Endometrial microvascular endothelial cells (primary cell): ENCODE measurements at regions not wholly inside any gene's neighbourhood (a gene's known extent, or its start where the extent isn't known, plus 50 kb on each side); places are given as distances from the start of the nearest gene placed in this dataset.
"Not testable (repeated sequence)": the region's sequence is repeated elsewhere in the genome, so short reads cannot be mapped to it uniquely, and the experiment has no call there.

Experiments
- in situ Hi-C: cut with HindIII; loops from 2 replicates; pipeline ENCODE4 v1.10.0; 2017; ENCODE audit warnings: low sequenced_read_pairs, low pct_unique_long_range_greater_than_20kb; ENCODE audit errors: inconsistent ontology term

GRCh38 chr12:31906557-31907301 is 52.5 kb upstream of the RESF1 start:
- in situ Hi-C loops: no loop called here

- in situ Hi-C loops: no loop called here
Measured at GRCh38 chr12:31903025-31903424, 56.2 kb upstream of the RESF1 start.

- in situ Hi-C loops: no loop called here
Measured at GRCh38 chr12:31900271-31900670, 58.9 kb upstream of the RESF1 start.

GRCh38 chr12:31899109-31899508 is 60.1 kb upstream of the RESF1 start:
- in situ Hi-C loops: loop anchor here (10.0 kb wide), 1 partner anchor 66 kb away; no protein-coding TSS in a partner anchor

- in situ Hi-C loops: loop anchor here (10.0 kb wide), 1 partner anchor 67 kb away; no protein-coding TSS in a partner anchor
Measured at GRCh38 chr12:31897781-31898503, 61.3 kb upstream of the RESF1 start.

- in situ Hi-C loops: loop anchor here (10.0 kb wide), 1 partner anchor 68 kb away; no protein-coding TSS in a partner anchor
Measured at GRCh38 chr12:31897092-31897491, 62.1 kb upstream of the RESF1 start.

- in situ Hi-C loops: loop anchor here (10.0 kb wide), 1 partner anchor 68 kb away; no protein-coding TSS in a partner anchor
Measured at GRCh38 chr12:31896514-31897039, 62.6 kb upstream of the RESF1 start.

- in situ Hi-C loops: loop anchor here (10.0 kb wide), 1 partner anchor 69 kb away; no protein-coding TSS in a partner anchor
Measured at GRCh38 chr12:31895449-31896150, 63.6 kb upstream of the RESF1 start.

GRCh38 chr12:31890295-31891285 is 68.6 kb upstream of the RESF1 start:
- in situ Hi-C loops: loop anchor here (10.0 kb wide), 1 partner anchor 74 kb away; no protein-coding TSS in a partner anchor

GRCh38 chr12:31887109-31887811 is 72.0 kb upstream of the RESF1 start:
- in situ Hi-C loops: no loop called here

- in situ Hi-C loops: not testable (repeated sequence)
Measured at GRCh38 chr12:31882682-31883081, 76.5 kb upstream of the RESF1 start.

- in situ Hi-C loops: no loop called here
Measured at GRCh38 chr12:31880340-31880739, 78.9 kb upstream of the RESF1 start.

GRCh38 chr12:31877884-31878283 is 81.3 kb upstream of the RESF1 start:
- in situ Hi-C loops: no loop called here

- in situ Hi-C loops: no loop called here
Measured at GRCh38 chr12:31876568-31877424, 82.4 kb upstream of the RESF1 start.

- in situ Hi-C loops: no loop called here
Measured at GRCh38 chr12:31875609-31875964, 83.6 kb upstream of the RESF1 start.

GRCh38 chr12:31874961-31875608 is 84.1 kb upstream of the RESF1 start:
- in situ Hi-C loops: loop anchor here (25.0 kb wide), 1 partner anchor 138 kb away; the partner anchor contains the start of gene AMN1
